NCI-H2196 treated with DMSO at 0.1 percent for 48 hours (cell line): ENCODE measurements at regions not wholly inside any gene's neighbourhood (a gene's known extent, or its start where the extent isn't known, plus 50 kb on each side); places are given as distances from the start of the nearest gene placed in this dataset.

Source experiments
- DNase-seq: peaks from one replicate; lab custom pipeline; 2025; ENCODE audit not compliant: unreplicated experiment; lab: John Stamatoyannopoulos, UW

- no peak for DNase-seq
Measured at GRCh38 chr13:105497597-105497996, 1037.9 kb downstream of the EFNB2 start.

GRCh38 chr13:105492216-105492615, 1043.2 kb downstream of the EFNB2 start:
- DNase-seq: no peak

- no peak for DNase-seq
Measured at GRCh38 chr13:105491345-105491744, 1044.1 kb downstream of the EFNB2 start.

- no peak for DNase-seq
Measured at GRCh38 chr13:105485081-105485480, 1050.4 kb downstream of the EFNB2 start.

GRCh38 chr13:105474983-105475610, 1060.4 kb downstream of the EFNB2 start:
- no peak for DNase-seq

GRCh38 chr13:105471673-105472072, 1063.8 kb downstream of the EFNB2 start:
- no peak for DNase-seq

GRCh38 chr13:105466376-105466775, 1069.1 kb downstream of the EFNB2 start:
- DNase-seq: no peak

- no peak for DNase-seq
Measured at GRCh38 chr13:105465745-105466144, 1069.7 kb downstream of the EFNB2 start, which contains the start of gene DAOA. Gene DAOA (plus strand): TSS chr13:105466045.

- no peak for DNase-seq
Measured at GRCh38 chr13:105465251-105465650, 1070.2 kb downstream of the EFNB2 start.

- DNase-seq: no peak
Measured at GRCh38 chr13:105464249-105464648, 1071.2 kb downstream of the EFNB2 start.

GRCh38 chr13:105463011-105463501, 1072.4 kb downstream of the EFNB2 start:
- DNase-seq: no peak

GRCh38 chr13:105462098-105462497, 1073.4 kb downstream of the EFNB2 start:
- DNase-seq: no peak

GRCh38 chr13:105452895-105453294, 1082.6 kb downstream of the EFNB2 start:
- DNase-seq: no peak

GRCh38 chr13:105450784-105451183, 1084.7 kb downstream of the EFNB2 start:
- DNase-seq: no peak

- DNase-seq: no peak
Measured at GRCh38 chr13:105448811-105449210, 1086.7 kb downstream of the EFNB2 start.

GRCh38 chr13:105446197-105446596, 1089.3 kb downstream of the EFNB2 start:
- no peak for DNase-seq

GRCh38 chr13:105445796-105446195, 1089.7 kb downstream of the EFNB2 start:
- DNase-seq: no peak

GRCh38 chr13:105442949-105443699, 1092.3 kb downstream of the EFNB2 start:
- no peak for DNase-seq

GRCh38 chr13:105442040-105442439, 1093.4 kb downstream of the EFNB2 start:
- no peak for DNase-seq

GRCh38 chr13:105441051-105441750, 1094.3 kb downstream of the EFNB2 start:
- DNase-seq: no peak

GRCh38 chr13:105436943-105437342, 1098.5 kb downstream of the EFNB2 start:
- DNase-seq: no peak

- no peak for DNase-seq
Measured at GRCh38 chr13:105432438-105432837, 1103.0 kb downstream of the EFNB2 start.
